ENCODE measurements at regions not wholly inside any gene's neighbourhood (a gene's known extent, or its start where the extent isn't known, plus 50 kb on each side); places are given as distances from the start of the nearest gene placed in this dataset.

- in situ Hi-C loops (cut with HindIII; ENCODE audit: low pct_unique_long_range_greater_than_20kb, low sequenced_read_pairs), result no loop called here
- no peak for DNase-seq (ENCODE audit: low read depth, low spot score)
Measured at GRCh38 chrX:10102046-10102704, 54.6 kb upstream of the CLCN4 start.

- in situ Hi-C loops (cut with HindIII; ENCODE audit: low pct_unique_long_range_greater_than_20kb, low sequenced_read_pairs), result no loop called here
- no peak for DNase-seq (ENCODE audit: low read depth, low spot score)
Measured at GRCh38 chrX:10103023-10103422, 53.8 kb upstream of the CLCN4 start.

GRCh38 chrX:10104958-10105658, 51.7 kb upstream of the CLCN4 start:
- in situ Hi-C loops (cut with HindIII; ENCODE audit: low pct_unique_long_range_greater_than_20kb, low sequenced_read_pairs), result no loop called here
- no peak for DNase-seq (ENCODE audit: low read depth, low spot score)

- in situ Hi-C loops (cut with HindIII; ENCODE audit: low pct_unique_long_range_greater_than_20kb, low sequenced_read_pairs), result no loop called here
- DNase-seq (ENCODE audit: low read depth, low spot score), result no peak
Measured at GRCh38 chrX:10106806-10107205, 50.0 kb upstream of the CLCN4 start.

Small RNAs in the stretch of these regions (small RNA-seq; reads per million reads assigned to genes)
- 0 reads per million in 2 experiments for gene RF00019
